LNCaP clone FGC (cell line): ENCODE measurements at regions not wholly inside any gene's neighbourhood (a gene's known extent, or its start where the extent isn't known, plus 50 kb on each side); places are given as distances from the start of the nearest gene placed in this dataset.

Experiments
- DNase-seq: peaks from one replicate; pipeline ENCODE4 v3.0.0-alpha.2; 2011; ENCODE audit warnings: low read depth
- H3K4me3 ChIP-seq: 2 replicates; pipeline ENCODE4 v1.5.1; 2011; ENCODE audit warnings: mild to moderate bottlenecking, low read depth, low read length, control low read depth
- CTCF ChIP-seq: IDR thresholded peaks from 2 replicates; pipeline ENCODE4 v1.5.1; 2012; ENCODE audit warnings: mild to moderate bottlenecking; ENCODE audit not compliant: control insufficient read depth, insufficient read depth; ENCODE audit errors: extremely low read depth

- no peak overlapping the region for H3K4me3 ChIP-seq
- no peak for TF ChIP-seq CTCF
- DNase-seq: no peak
Measured at GRCh38 chr7:115734641-115735040, 295.9 kb downstream of the TFEC start.

GRCh38 chr7:115731796-115732471, 298.6 kb downstream of the TFEC start:
- no peak for DNase-seq
- H3K4me3 ChIP-seq: no peak overlapping the region
- TF ChIP-seq CTCF: no peak

GRCh38 chr7:115728518-115728917, 302.0 kb downstream of the TFEC start:
- no peak for TF ChIP-seq CTCF
- no peak for DNase-seq
- no peak overlapping the region for H3K4me3 ChIP-seq

GRCh38 chr7:115724400-115725056, 306.0 kb downstream of the TFEC start:
- DNase-seq: peak; percentile 51
- no peak for TF ChIP-seq CTCF

GRCh38 chr7:115722302-115722977, 308.1 kb downstream of the TFEC start:
- no peak overlapping the region for H3K4me3 ChIP-seq
- TF ChIP-seq CTCF: no peak
- no peak for DNase-seq

More at GRCh38 chr7:115724400-115725056, 306.0 kb downstream of the TFEC start:
- no peak overlapping the region for H3K4me3 ChIP-seq

- H3K4me3 ChIP-seq: no peak overlapping the region
- DNase-seq: no peak
- no peak for TF ChIP-seq CTCF
Measured at GRCh38 chr7:115721293-115722217, 309.0 kb downstream of the TFEC start.
